ENCODE measurements at regions not wholly inside any gene's neighbourhood (a gene's known extent, or its start where the extent isn't known, plus 50 kb on each side); places are given as distances from the start of the nearest gene placed in this dataset.

DNA sequence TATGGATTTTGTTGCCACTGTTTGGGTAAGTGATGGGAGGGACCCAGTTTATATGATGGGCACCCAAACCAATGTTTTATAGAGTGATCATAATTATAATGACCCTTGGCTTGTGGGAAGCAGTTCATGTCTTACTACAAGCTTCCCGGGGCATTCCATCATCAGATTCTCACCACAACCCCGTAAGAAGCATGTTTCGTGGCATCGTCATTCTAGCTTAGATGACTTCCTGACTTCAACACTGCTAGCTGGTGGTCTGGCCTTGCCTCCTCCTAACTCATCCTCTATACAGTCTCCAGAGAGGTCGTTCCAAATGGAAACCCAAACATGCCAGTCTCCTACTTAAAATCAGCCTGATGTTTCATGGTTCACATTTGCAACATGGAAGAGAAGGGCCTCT is 226.9 kb downstream of the ADAMTS9 start:
- TF ChIP-seq, protein P1, sequence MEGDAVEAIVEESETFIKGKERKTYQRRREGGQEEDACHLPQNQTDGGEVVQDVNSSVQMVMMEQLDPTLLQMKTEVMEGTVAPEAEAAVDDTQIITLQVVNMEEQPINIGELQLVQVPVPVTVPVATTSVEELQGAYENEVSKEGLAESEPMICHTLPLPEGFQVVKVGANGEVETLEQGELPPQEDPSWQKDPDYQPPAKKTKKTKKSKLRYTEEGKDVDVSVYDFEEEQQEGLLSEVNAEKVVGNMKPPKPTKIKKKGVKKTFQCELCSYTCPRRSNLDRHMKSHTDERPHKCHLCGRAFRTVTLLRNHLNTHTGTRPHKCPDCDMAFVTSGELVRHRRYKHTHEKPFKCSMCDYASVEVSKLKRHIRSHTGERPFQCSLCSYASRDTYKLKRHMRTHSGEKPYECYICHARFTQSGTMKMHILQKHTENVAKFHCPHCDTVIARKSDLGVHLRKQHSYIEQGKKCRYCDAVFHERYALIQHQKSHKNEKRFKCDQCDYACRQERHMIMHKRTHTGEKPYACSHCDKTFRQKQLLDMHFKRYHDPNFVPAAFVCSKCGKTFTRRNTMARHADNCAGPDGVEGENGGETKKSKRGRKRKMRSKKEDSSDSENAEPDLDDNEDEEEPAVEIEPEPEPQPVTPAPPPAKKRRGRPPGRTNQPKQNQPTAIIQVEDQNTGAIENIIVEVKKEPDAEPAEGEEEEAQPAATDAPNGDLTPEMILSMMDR (conservative IDR thresholded peaks at IDR 0.05; ENCODE audit: low read depth, low read length) = no peak
- no peak for TF ChIP-seq EZH2 (IDR thresholded peaks at IDR 0.05; ENCODE audit: borderline replicate concordance, low read depth, low read length, poor library complexity, severe bottlenecking)

Data from A673 (cell line).